IMR-90 (cell line): ENCODE measurements at regions not wholly inside any gene's neighbourhood (a gene's known extent, or its start where the extent isn't known, plus 50 kb on each side); places are given as distances from the start of the nearest gene placed in this dataset.
A peak's percentile ranks its signal among the peaks of the same experiment; 100 is the strongest.

Experiments
- ATAC-seq: fragments of 200-7000 bp; cut with Tn5 transposase; 2 replicates; pipeline ENCODE4 v1.9.1; 2020; ENCODE audit warnings: low read depth, mild to moderate bottlenecking, moderate library complexity
- BruUV-seq: library from RNA; stranded (reverse); fragments of 400-500 nt; replicated peaks from 2 replicates; lab custom pipeline; 2021; lab: Mats Ljungman, UMichigan
- CTCF ChIA-PET: fragments of 300-600 bp; formaldehyde crosslinking; extraction: SDS; loops from one replicate; lab custom pipeline; 2021; ENCODE audit warnings: antibody characterized with exemption; lab: Yijun Ruan, JAX
- POLR2A ChIA-PET: fragments of 300-600 bp; sonication (Branson Sonifier 250); formaldehyde crosslinking; loops from one replicate; lab custom pipeline; 2022; ENCODE audit warnings: antibody characterized with exemption; ENCODE audit not compliant: unreplicated experiment; lab: Charles Lee
- DNase-seq: peaks from one replicate; pipeline ENCODE4 v3.0.0; 2013
- H2AFZ ChIP-seq: replicated peaks from 2 replicates; pipeline ENCODE3; 2013; ENCODE audit warnings: low read length, mild to moderate bottlenecking; ENCODE audit not compliant: poor library complexity
- H2AK5ac ChIP-seq: 2 replicates; pipeline ENCODE4 v1.6.1; 2013; ENCODE audit warnings: low read depth, low read length, inconsistent platforms
- H2AK9ac ChIP-seq: replicated peaks from 2 replicates; pipeline ENCODE3; 2013; ENCODE audit warnings: mild to moderate bottlenecking, low read depth, low read length, moderate library complexity; ENCODE audit not compliant: poor library complexity
- H2BK120ac ChIP-seq: 2 replicates; pipeline ENCODE4 v1.6.1; 2013; ENCODE audit warnings: low read depth, low read length, inconsistent platforms
- H2BK15ac ChIP-seq: 3 replicates; pipeline ENCODE4 v1.6.1; 2013; ENCODE audit warnings: low read depth, low read length, inconsistent platforms
- H2BK20ac ChIP-seq: 2 replicates; pipeline ENCODE4 v1.6.1; 2013; ENCODE audit warnings: low read depth, mild to moderate bottlenecking, inconsistent platforms, low read length, moderate library complexity
- H2BK5ac ChIP-seq: 2 replicates; pipeline ENCODE4 v1.6.1; 2013; ENCODE audit warnings: mild to moderate bottlenecking, low read depth, low read length, inconsistent platforms; ENCODE audit not compliant: poor library complexity, severe bottlenecking
- H3K14ac ChIP-seq: replicated peaks from 2 replicates; pipeline ENCODE4 v1.6.1; 2013; ENCODE audit warnings: low read depth, low read length, inconsistent platforms
- H3K18ac ChIP-seq: 2 replicates; pipeline ENCODE4 v1.6.1; 2013; ENCODE audit warnings: low read depth, low read length, control low read depth
- H3K23ac ChIP-seq: 2 replicates; pipeline ENCODE4 v1.6.1; 2013; ENCODE audit warnings: low read depth, low read length, inconsistent platforms
- H3K27ac ChIP-seq: 2 replicates; pipeline ENCODE4 v1.5.1; 2013; ENCODE audit warnings: mild to moderate bottlenecking, control low read depth, low read length; ENCODE audit not compliant: insufficient read depth
- H3K27me3 ChIP-seq: 2 replicates; pipeline ENCODE4 v1.6.1; 2013; ENCODE audit warnings: low read length; ENCODE audit not compliant: control insufficient read depth, insufficient read depth
- H3K36me3 ChIP-seq: 2 replicates; pipeline ENCODE4 v1.6.1; 2013; ENCODE audit warnings: low read length, mixed read lengths; ENCODE audit not compliant: control insufficient read depth, insufficient read depth
- H3K4ac ChIP-seq: 2 replicates; pipeline ENCODE4 v1.6.1; 2013; ENCODE audit warnings: low read depth, low read length, inconsistent platforms
- H3K4me1 ChIP-seq: 2 replicates; pipeline ENCODE4 v1.6.1; 2013; ENCODE audit warnings: low read length, mixed read lengths; ENCODE audit not compliant: control insufficient read depth, insufficient read depth
- H3K4me2 ChIP-seq: 2 replicates; pipeline ENCODE4 v1.6.1; 2013; ENCODE audit warnings: low read depth, mild to moderate bottlenecking, control low read depth, low read length, moderate library complexity
- H3K4me3 ChIP-seq: 2 replicates; pipeline ENCODE4 v1.5.1; 2013; ENCODE audit warnings: low read depth, mild to moderate bottlenecking, control low read depth, low read length, moderate library complexity; ENCODE audit not compliant: insufficient read depth
- H3K56ac ChIP-seq: 2 replicates; pipeline ENCODE4 v1.6.1; 2013; ENCODE audit warnings: low read length, inconsistent platforms; ENCODE audit not compliant: insufficient read depth; ENCODE audit errors: extremely low read depth
- H3K79me1 ChIP-seq, 2 experiments: 2 replicates each; pipeline ENCODE4 v1.6.1; 2013; ENCODE audit warnings: low read length in 2 of 2, inconsistent platforms in 1 of 2, low read depth in 1 of 2
- H3K9ac ChIP-seq: 2 replicates; pipeline ENCODE4 v1.6.1; 2013; ENCODE audit warnings: low read depth, low read length, control low read depth
- H3K9me1 ChIP-seq: 2 replicates; pipeline ENCODE4 v1.6.1; 2013; ENCODE audit warnings: low read length, inconsistent platforms; ENCODE audit not compliant: insufficient read depth
- H3K9me3 ChIP-seq: 2 replicates; pipeline ENCODE4 v1.6.1; 2013; ENCODE audit warnings: low read length; ENCODE audit not compliant: control insufficient read depth, insufficient read depth
- H4K20me1 ChIP-seq: 2 replicates; pipeline ENCODE4 v1.6.1; 2013; ENCODE audit warnings: low read length, inconsistent platforms; ENCODE audit not compliant: insufficient read depth
- H4K5ac ChIP-seq: 2 replicates; pipeline ENCODE4 v1.6.1; 2013; ENCODE audit warnings: mild to moderate bottlenecking, low read depth, low read length, control low read depth
- H4K8ac ChIP-seq, 2 experiments: 2 replicates each; pipeline ENCODE4 v1.6.1; 2013; ENCODE audit warnings: low read depth in 2 of 2, low read length in 2 of 2, control low read depth in 1 of 2, inconsistent platforms in 1 of 2
- H4K91ac ChIP-seq: 2 replicates; pipeline ENCODE4 v1.6.1; 2013; ENCODE audit warnings: low read depth, low read length, inconsistent platforms; ENCODE audit not compliant: insufficient read depth
- CEBPB ChIP-seq: IDR thresholded peaks from 2 replicates; pipeline ENCODE4 v1.6.1; 2012; ENCODE audit warnings: low read depth, low read length, improper control_type of control experiment
- FOS ChIP-seq: fragments of 150-350 bp; IDR thresholded peaks from 2 replicates; pipeline ENCODE4 v1.6.1; 2016; ENCODE audit warnings: low read depth, low read length
- NFE2L2 ChIP-seq: fragments of 150-350 bp; IDR thresholded peaks from 2 replicates; pipeline ENCODE4 v1.6.1; 2016; ENCODE audit warnings: low read depth, mild to moderate bottlenecking, low read length
- RAD21 ChIP-seq: IDR thresholded peaks from 2 replicates; pipeline ENCODE4 v1.6.1; 2012; ENCODE audit warnings: low read length, improper control_type of control experiment
- SMC3 ChIP-seq: fragments of 150-350 bp; IDR thresholded peaks from 2 replicates; pipeline ENCODE4 v1.6.1; 2016; ENCODE audit warnings: low read depth, mild to moderate bottlenecking, antibody characterized with exemption, low read length, moderate library complexity
- WGBS, 2 experiments: methylation state at CpG; one replicate each; pipeline versions ENCODE4 v1.1.5 to v1.1.7; 2013; ENCODE audit warnings: missing lambda C conversion rate in 2 of 2; ENCODE audit not compliant: insufficient read length in 1 of 2; ENCODE audit errors: extremely low coverage in 2 of 2; 5-methylcytosine and 5-hydroxymethylcytosine counted together
- dilution Hi-C: fragments of 300-500 bp; cut with HindIII; formaldehyde crosslinking; loops from one replicate; pipeline ENCODE4 v1.14.3; 2018; ENCODE audit warnings: low sequenced_read_pairs; ENCODE audit not compliant: unreplicated experiment
- in situ Hi-C: fragments of 300-500 bp; cut with MboI; formaldehyde crosslinking; loops from 3 replicates; pipeline ENCODE4 v1.14.3; 2019; ENCODE audit warnings: low sequenced_read_pairs, inconsistent platforms, mixed read lengths
- intact Hi-C: fragments of 100-400 bp; cut with micrococcal nuclease; formaldehyde crosslinking; loops from 2 replicates; pipeline ENCODE4 v1.10.0; 2022
- TF ChIP-seq, protein P1 (sequence below): conservative IDR thresholded peaks from 2 replicates; pipeline ENCODE4 v1.5.1; 2012; ENCODE audit warnings: mild to moderate bottlenecking, low read depth, low read length, improper control_type of control experiment

DNA sequence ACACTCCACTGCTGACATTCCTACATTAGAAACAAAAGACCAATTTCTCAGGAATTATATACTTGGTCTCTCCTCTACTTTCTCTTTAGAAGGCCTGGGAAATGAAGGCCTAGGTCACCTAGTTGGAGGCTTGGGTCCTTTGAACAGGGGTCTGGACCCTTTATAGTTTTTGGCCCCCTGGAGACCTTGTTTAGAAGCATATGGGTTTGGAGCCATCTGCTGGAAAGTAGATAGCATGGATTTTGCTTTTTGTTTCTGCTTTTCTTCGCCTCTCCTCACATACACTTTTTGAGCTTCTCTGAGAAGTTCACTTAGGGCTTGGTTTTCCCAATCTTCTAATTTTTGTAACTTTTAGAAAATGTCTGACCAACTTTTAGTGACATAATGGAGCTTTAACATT lies 67.1 kb upstream of the CDK20 start:
- H2BK20ac ChIP-seq = no peak overlapping the region
- POLR2A ChIA-PET = no interaction called here
- H2BK120ac ChIP-seq = no peak overlapping the region
- DNase-seq = peak; percentile 22
- H4K20me1 ChIP-seq = no peaks in the 10 kb centered on the region
- H3K9me3 ChIP-seq = peaks cover 20% of the 10 kb centered on the region
- no peaks in the 10 kb centered on the region for H3K27me3 ChIP-seq
- no peaks in the 10 kb centered on the region for H3K36me3 ChIP-seq
- TF ChIP-seq NFE2L2 (no peak), FOS (no peak), CEBPB (no peak), SMC3 (peak; percentile 59; the same call in 1 of the 2 replicates), RAD21 (peak; percentile 60)
- TF ChIP-seq, protein P1, sequence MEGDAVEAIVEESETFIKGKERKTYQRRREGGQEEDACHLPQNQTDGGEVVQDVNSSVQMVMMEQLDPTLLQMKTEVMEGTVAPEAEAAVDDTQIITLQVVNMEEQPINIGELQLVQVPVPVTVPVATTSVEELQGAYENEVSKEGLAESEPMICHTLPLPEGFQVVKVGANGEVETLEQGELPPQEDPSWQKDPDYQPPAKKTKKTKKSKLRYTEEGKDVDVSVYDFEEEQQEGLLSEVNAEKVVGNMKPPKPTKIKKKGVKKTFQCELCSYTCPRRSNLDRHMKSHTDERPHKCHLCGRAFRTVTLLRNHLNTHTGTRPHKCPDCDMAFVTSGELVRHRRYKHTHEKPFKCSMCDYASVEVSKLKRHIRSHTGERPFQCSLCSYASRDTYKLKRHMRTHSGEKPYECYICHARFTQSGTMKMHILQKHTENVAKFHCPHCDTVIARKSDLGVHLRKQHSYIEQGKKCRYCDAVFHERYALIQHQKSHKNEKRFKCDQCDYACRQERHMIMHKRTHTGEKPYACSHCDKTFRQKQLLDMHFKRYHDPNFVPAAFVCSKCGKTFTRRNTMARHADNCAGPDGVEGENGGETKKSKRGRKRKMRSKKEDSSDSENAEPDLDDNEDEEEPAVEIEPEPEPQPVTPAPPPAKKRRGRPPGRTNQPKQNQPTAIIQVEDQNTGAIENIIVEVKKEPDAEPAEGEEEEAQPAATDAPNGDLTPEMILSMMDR = peak; percentile 54
- H3K23ac ChIP-seq = no peak overlapping the region
- H4K5ac ChIP-seq = no peak overlapping the region
- BruUV-seq = no TSS peak
- no peak overlapping the region for H3K4me3 ChIP-seq
- no peak overlapping the region for H3K9ac ChIP-seq
- no CpG with 5 or more reads among the region's 1 CpG for WGBS, 2 experiments
- no peak overlapping the region for H2AK5ac ChIP-seq
- ATAC-seq = no peak; the same call in 1 of the 2 replicates
- no peak overlapping the region for H2AFZ ChIP-seq
- no peak overlapping the region for H3K56ac ChIP-seq
- H4K8ac ChIP-seq = no peak overlapping the region
- intact Hi-C loops (loop anchor here (1.0 to 2.0 kb wide), 3 partner anchors 91 to 363 kb away; no protein-coding TSS in a partner anchor), in situ Hi-C loops (loop anchor here (25.0 kb wide), 1 partner anchor 354 kb away; no protein-coding TSS in a partner anchor), dilution Hi-C loops (no loop called here)
- H2BK5ac ChIP-seq = no peak overlapping the region
- H3K27ac ChIP-seq = no peak overlapping the region
- H3K4me2 ChIP-seq = no peak overlapping the region
- no peak overlapping the region for H4K91ac ChIP-seq
- H3K18ac ChIP-seq = no peak overlapping the region
- no peak overlapping the region for H2AK9ac ChIP-seq
- H2BK15ac ChIP-seq = no peak overlapping the region
- CTCF ChIA-PET = interaction anchor here (0.6 to 0.8 kb wide), 6 partner anchors 9 to 1608 kb away, joined by 3 to 7 read pairs (median 3); no protein-coding TSS in a partner anchor
- no peak overlapping the region for H3K4ac ChIP-seq
- no peaks in the 10 kb centered on the region for H3K79me1 ChIP-seq
- no peaks in the 10 kb centered on the region for H3K4me1 ChIP-seq
- no peak overlapping the region for H3K14ac ChIP-seq
- no peaks in the 10 kb centered on the region for H3K9me1 ChIP-seq
